ENCODE measurements at regions not wholly inside any gene's neighbourhood (a gene's known extent, or its start where the extent isn't known, plus 50 kb on each side); places are given as distances from the start of the nearest gene placed in this dataset.
A peak's percentile ranks its signal among the peaks of the same experiment; 100 is the strongest.
"Not testable (repeated sequence)": the region's sequence is repeated elsewhere in the genome, so short reads cannot be mapped to it uniquely, and the experiment has no call there.

GRCh38 chr7:83732305-83732704, 83.4 kb upstream of the SEMA3E start:
- no peaks in the 10 kb centered on the region for H3K9me3 ChIP-seq (ENCODE audit: control insufficient read depth, insufficient read depth, low read depth, low read length)
- H3K4me2 ChIP-seq (ENCODE audit: extremely low read depth, insufficient read depth, low read length) = no peak overlapping the region
- peak; percentile 19 to 36 for DNase-seq (ENCODE audit: low read depth in 2 of 2)
- H3K79me2 ChIP-seq (ENCODE audit: control insufficient read depth, insufficient read depth, low read length) = no peaks in the 10 kb centered on the region
- no peak overlapping the region for H3K9ac ChIP-seq (ENCODE audit: insufficient read depth, low read length)
- H3K36me3 ChIP-seq (ENCODE audit: control insufficient read depth, insufficient read depth, low read length) = no peaks in the 10 kb centered on the region
- H3K27ac ChIP-seq (ENCODE audit: insufficient read depth, low read length) = no peak overlapping the region
- no peaks in the 10 kb centered on the region for H4K20me1 ChIP-seq (ENCODE audit: control insufficient read depth, extremely low read depth, insufficient read depth, low read length)
- H3K4me3 ChIP-seq (replicated peaks in 1 of 4; ENCODE audit: control extremely low read depth in 1 of 4, insufficient read depth in 1 of 4, low read depth in 3 of 4, low read length in 4 of 4) = no peak overlapping the region
- H3K4me1 ChIP-seq (ENCODE audit: control insufficient read depth, extremely low read depth, insufficient read depth, low read length) = no peaks in the 10 kb centered on the region
- no peak overlapping the region for H2AFZ ChIP-seq (ENCODE audit: low read length)
- TF ChIP-seq EZH2 (IDR thresholded peaks at IDR 0.05; ENCODE audit: low read length, missing control alignments) = no peak
- no peaks in the 10 kb centered on the region for H3K27me3 ChIP-seq (ENCODE audit: control insufficient read depth, insufficient read depth, low read length)

- Histone ChIP-seq H3K9me3 (ENCODE audit: control insufficient read depth, insufficient read depth, low read depth, low read length) (no peaks in the 10 kb centered on the region), H3K36me3 (ENCODE audit: control insufficient read depth, insufficient read depth, low read length) (no peaks in the 10 kb centered on the region), H3K4me3 (replicated peaks in 1 of 4; ENCODE audit: control extremely low read depth in 1 of 4, insufficient read depth in 1 of 4, low read depth in 3 of 4, low read length in 4 of 4) (no peak overlapping the region), H4K20me1 (ENCODE audit: control insufficient read depth, extremely low read depth, insufficient read depth, low read length) (no peaks in the 10 kb centered on the region), H2AFZ (ENCODE audit: low read length) (no peak overlapping the region), H3K4me2 (ENCODE audit: extremely low read depth, insufficient read depth, low read length) (no peak overlapping the region), H3K9ac (ENCODE audit: insufficient read depth, low read length) (no peak overlapping the region), H3K79me2 (ENCODE audit: control insufficient read depth, insufficient read depth, low read length) (no peaks in the 10 kb centered on the region), H3K4me1 (ENCODE audit: control insufficient read depth, extremely low read depth, insufficient read depth, low read length) (no peaks in the 10 kb centered on the region), H3K27me3 (ENCODE audit: control insufficient read depth, insufficient read depth, low read length) (no peaks in the 10 kb centered on the region), H3K27ac (ENCODE audit: insufficient read depth, low read length) (no peak overlapping the region)
- TF ChIP-seq CTCF (conservative IDR thresholded peaks at IDR 0.05 in 1 of 2, IDR thresholded peaks at IDR 0.05 in 1 of 2; ENCODE audit: low read depth in 1 of 2, low read length in 2 of 2) = no peak
- no peak for TF ChIP-seq EZH2 (IDR thresholded peaks at IDR 0.05; ENCODE audit: low read length, missing control alignments)
- DNase-seq (ENCODE audit: low read depth in 2 of 2) = no peak
These were observed 82.2 kb upstream of the SEMA3E start for GRCh38 chr7:83731154-83731553.

DNA sequence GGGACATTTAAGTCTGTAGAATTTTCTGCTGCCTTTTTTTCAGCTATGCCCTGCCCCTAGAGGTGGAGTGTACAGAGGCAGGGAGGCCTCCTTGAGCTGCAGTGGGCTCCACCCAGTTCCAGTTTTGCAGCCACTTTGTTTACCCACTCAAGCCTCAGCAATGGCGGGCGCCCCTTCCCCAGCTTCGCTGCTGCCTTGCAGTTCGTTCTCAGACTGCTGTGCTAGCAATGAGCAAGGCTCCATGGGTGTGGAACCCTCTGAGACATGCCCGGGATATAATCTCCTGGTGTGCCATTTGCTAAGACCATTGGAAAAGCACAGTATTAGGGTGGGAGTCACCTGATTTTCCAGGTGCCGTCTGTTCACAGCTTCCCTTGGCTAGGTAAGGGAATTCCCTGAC, 68.0 kb upstream of the SEMA3E start:
- H3K4me3 ChIP-seq (replicated peaks in 1 of 4; ENCODE audit: control extremely low read depth in 1 of 4, insufficient read depth in 1 of 4, low read depth in 3 of 4, low read length in 4 of 4); H3K9ac ChIP-seq (ENCODE audit: insufficient read depth, low read length); H4K20me1 ChIP-seq (ENCODE audit: control insufficient read depth, extremely low read depth, insufficient read depth, low read length); H3K4me2 ChIP-seq (ENCODE audit: extremely low read depth, insufficient read depth, low read length); H3K36me3 ChIP-seq (ENCODE audit: control insufficient read depth, insufficient read depth, low read length); H2AFZ ChIP-seq (ENCODE audit: low read length); H3K27ac ChIP-seq (ENCODE audit: insufficient read depth, low read length); DNase-seq (ENCODE audit: low read depth in 2 of 2); H3K9me3 ChIP-seq (ENCODE audit: control insufficient read depth, insufficient read depth, low read depth, low read length); H3K79me2 ChIP-seq (ENCODE audit: control insufficient read depth, insufficient read depth, low read length); H3K4me1 ChIP-seq (ENCODE audit: control insufficient read depth, extremely low read depth, insufficient read depth, low read length); H3K27me3 ChIP-seq (ENCODE audit: control insufficient read depth, insufficient read depth, low read length): not testable (repeated sequence)

DNA sequence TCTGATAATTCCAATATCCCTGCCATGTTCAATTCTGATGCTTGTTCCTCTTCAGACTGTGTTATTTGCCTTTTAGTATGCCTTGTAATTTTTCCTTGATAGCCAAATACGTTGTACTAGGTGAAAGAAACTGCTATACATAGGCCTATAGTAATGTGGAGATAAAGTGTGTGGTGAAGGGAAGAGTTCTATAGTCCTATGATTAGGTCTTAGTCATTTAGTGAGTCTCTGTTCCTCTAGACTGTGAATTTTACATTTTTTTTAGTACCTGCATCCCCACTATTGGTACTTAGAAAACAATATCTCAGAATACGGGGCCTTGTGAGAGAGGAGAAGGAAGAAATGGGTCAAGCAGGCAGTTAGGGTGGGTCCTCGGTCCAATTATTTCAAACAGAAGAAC, 59.6 kb upstream of the SEMA3E start:
- Histone ChIP-seq H3K9me3 (ENCODE audit: control insufficient read depth, insufficient read depth, low read depth, low read length) (no peaks in the 10 kb centered on the region), H3K36me3 (ENCODE audit: control insufficient read depth, insufficient read depth, low read length) (no peaks in the 10 kb centered on the region), H3K9ac (ENCODE audit: insufficient read depth, low read length) (no peak overlapping the region), H3K4me2 (ENCODE audit: extremely low read depth, insufficient read depth, low read length) (no peak overlapping the region), H3K4me3 (replicated peaks in 1 of 4; ENCODE audit: control extremely low read depth in 1 of 4, insufficient read depth in 1 of 4, low read depth in 3 of 4, low read length in 4 of 4) (no peak overlapping the region), H3K4me1 (ENCODE audit: control insufficient read depth, extremely low read depth, insufficient read depth, low read length) (no peaks in the 10 kb centered on the region), H4K20me1 (ENCODE audit: control insufficient read depth, extremely low read depth, insufficient read depth, low read length) (no peaks in the 10 kb centered on the region), H3K79me2 (ENCODE audit: control insufficient read depth, insufficient read depth, low read length) (no peaks in the 10 kb centered on the region), H2AFZ (ENCODE audit: low read length) (no peak overlapping the region), H3K27ac (ENCODE audit: insufficient read depth, low read length) (no peak overlapping the region), H3K27me3 (ENCODE audit: control insufficient read depth, insufficient read depth, low read length) (no peaks in the 10 kb centered on the region)
- DNase-seq (ENCODE audit: low read depth in 2 of 2) = no peak
- no peak for TF ChIP-seq EZH2 (IDR thresholded peaks at IDR 0.05; ENCODE audit: low read length, missing control alignments)
- TF ChIP-seq CTCF (conservative IDR thresholded peaks at IDR 0.05 in 1 of 2, IDR thresholded peaks at IDR 0.05 in 1 of 2; ENCODE audit: low read depth in 1 of 2, low read length in 2 of 2) = no peak
